SHP77 (cell line): ENCODE measurements at regions not wholly inside any gene's neighbourhood (a gene's known extent, or its start where the extent isn't known, plus 50 kb on each side); places are given as distances from the start of the nearest gene placed in this dataset.

Experiments
- DNase-seq, 2 experiments: peaks; one replicate each; lab custom pipeline; 2025; lab: John Stamatoyannopoulos, UW

DNA sequence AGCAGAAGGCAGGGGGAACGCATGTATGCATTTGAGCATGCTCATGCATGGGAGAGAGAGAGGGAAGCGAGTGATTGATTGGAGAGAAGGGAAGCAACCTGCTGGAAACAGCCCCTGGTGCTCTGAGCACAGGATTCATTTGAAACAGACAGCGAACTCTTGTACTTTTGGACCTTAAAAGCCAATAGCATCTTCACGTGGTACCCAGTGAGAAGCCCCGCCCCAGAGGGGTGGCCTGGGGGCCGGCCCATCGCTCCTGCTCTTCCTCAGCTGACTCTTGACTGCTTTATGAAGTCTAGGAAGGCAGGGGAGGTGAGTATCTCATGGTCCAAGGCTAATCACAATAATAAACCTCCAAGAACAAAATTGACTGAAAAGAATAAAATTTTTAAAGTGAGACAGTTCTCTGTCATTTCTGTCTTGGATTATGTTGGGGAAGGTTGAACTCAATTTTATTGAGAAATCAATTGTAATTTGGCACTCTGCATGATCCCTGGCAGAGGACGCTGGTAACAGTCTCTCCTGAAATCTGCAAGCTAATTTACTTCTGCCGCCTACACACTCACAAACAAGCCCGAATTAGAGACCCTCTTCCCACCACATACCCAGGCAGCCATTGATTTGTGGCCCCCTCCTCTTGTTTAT lies 168.2 kb upstream of the PPARGC1A start:
- no peak for DNase-seq

DNA sequence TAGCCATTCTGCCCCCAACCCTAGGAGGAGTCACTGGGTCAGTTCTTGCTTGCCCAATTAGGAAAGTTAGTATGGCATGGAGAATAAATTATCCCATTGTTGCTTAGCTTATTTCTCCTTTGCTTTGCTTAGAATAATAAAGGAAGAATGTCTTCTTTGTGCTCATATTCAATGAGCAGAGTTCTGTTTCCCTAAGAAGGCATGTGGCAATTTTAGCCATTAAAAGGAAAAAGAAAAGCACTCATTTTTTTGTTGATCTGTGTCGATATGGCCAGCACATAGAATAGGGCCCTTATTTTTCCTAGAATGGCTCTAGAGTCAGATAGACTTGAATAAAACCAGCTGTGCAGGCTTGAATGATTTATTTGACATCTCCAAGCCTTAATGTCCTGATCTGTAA lies 166.4 kb upstream of the PPARGC1A start:
- no peak for DNase-seq

DNA sequence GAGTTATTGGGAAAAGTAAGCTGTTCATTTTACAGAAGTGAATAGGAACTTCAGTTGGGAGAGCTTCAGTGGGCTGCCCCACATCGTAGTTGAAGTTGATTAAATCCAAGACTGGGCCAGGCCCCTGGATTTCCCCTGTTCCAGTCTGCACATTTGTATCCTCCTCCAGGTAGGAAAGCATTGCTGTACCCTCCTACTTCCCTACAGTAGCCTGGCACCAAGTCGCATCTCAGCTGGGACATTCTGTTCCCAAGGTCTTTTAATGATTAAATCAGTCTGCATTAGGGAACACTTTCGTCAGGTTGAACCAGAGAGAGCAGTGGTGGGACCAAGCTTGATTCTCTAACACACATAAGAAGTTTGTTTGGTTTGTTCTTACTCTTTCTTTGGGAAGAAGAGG lies 165.8 kb upstream of the PPARGC1A start:
- DNase-seq, result no peak

DNA sequence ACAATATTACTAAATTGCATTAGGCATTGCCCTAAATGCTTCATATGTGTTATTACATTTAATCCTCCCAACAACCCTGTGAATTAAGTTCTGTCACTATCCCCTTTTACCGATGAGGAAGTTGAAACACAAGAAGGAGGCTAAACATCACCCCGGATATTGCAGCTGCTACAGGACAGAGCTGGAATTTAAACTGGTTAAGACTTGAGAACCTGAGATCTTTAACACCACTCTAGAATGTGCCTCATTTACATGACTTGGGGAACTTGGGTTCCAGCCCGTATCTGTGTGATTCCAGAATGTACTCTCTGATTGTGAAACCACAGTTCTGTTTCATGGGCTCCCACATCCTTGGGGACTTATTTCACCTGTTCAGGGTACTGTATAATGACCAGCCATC lies 165.1 kb upstream of the PPARGC1A start:
- DNase-seq, result no peak

DNA sequence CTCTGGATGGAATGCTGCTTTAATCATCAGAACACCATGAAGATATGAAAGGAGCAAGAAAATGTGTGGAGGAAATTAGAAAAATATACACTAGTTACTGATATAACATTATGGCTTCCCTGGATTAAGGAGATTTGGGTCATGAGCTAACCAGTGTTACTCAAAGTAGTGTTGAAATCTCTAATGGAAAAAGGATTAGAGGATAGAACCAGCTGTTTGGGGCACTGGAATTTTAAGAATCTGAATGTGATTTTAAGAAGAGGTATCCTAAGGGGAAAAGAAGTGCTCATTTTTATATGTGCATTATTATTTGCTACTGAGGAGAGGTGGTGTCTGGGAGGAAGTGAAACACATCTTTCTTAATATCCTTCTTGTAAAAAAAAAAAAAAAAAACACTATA lies 164.1 kb upstream of the PPARGC1A start:
- DNase-seq, result no peak

DNA sequence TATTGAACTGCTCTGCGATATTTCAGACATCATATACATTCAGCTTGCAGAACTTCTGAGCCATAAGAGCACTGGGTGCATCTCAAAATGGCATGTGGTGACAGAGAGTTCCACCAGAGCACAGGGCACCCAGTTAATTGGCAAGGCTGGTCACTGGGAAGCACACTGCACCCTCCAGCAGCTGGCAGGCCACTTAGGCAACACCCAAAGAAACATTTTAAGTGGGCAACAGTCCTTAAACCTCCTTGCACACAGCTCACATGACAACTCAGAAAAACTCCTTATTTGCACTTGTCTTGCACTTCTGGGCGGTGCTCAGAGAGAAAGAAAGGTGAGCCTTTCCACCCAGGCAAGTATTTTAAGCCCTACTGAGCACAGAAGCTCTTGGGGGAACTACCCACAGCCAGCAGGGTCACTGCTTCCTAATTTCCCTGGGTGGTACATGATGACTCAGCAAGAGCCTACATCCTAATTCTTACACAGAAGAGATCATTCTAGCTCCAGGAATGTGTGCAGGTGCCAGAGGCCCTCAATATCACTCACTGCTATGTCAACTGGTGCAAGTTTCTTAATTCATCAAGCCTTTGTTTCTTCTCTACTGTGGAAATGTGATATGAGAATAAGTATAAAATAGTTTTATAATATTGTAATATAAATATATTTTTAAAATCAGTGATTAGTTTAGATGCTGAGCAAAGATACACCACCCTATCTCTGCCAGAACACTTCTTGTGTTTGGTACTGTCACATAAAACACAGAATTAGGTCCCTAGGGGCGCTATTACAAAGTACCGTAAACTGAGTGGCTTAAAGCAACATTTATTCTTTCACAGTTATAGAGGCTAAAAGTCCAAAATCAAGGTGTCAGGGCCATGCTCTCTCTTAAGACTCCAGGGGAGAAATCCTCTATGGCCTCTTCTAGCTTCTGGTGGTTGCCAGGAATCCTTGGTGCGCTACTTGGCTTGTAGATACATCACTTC lies 155.1 kb upstream of the PPARGC1A start:
- no peak for DNase-seq

DNA sequence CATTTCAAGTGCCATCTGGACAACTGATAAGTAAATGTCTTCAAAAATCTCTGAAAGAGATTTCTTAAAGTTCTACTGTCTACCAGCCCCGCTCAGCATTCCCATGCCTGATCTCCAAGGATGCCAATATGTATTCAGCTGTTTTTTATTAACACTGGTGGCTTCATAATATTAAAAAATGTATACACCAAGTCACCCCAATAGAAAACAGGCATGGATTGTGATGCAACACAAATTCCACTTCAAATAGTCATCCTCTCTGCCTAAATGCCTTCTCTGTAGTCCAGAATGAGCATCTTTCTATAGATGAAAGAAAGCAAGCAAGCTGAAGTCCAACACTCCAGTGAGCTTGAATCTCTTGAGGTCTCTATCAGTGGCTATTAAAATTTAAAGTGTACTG lies 152.2 kb upstream of the PPARGC1A start:
- no peak for DNase-seq

DNA sequence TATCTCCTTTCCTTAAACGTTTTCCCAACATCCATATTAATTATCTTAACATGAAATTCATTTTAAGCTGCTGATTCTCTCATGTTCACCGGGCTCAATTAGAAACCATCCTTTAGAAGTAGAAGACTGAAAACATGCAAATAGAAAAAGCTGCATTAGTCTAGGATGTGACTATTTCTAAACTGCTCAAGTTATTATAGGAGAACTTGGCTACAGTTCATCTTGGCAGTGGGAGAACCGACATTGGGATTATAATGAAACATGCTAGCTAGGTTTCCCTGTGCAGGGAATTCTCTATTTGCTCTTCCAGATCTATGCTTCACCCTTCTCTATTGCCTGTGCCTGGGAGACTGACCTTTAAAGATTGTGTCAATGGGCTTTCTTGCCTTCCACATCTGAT lies 151.0 kb upstream of the PPARGC1A start:
- DNase-seq, result no peak

DNA sequence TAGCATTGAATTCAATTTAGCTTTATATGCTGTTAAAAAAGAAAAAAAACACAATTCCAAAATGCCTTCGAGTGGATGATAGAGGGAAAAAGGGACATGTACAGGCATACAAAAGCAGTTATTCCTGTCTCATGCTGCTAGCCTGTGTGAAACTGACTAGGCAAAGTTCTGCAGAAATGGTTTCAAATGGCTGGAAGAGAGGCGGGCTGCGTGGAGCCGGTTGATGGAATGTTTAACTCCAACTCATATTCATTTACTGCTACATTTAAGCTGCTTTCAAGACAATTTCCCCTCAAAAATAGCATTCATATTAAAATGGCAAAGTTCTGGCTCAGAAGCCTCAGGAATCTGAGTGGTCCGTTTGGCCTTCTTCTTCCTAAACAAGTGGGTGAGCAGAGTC lies 143.8 kb upstream of the PPARGC1A start:
- DNase-seq, result no peak

DNA sequence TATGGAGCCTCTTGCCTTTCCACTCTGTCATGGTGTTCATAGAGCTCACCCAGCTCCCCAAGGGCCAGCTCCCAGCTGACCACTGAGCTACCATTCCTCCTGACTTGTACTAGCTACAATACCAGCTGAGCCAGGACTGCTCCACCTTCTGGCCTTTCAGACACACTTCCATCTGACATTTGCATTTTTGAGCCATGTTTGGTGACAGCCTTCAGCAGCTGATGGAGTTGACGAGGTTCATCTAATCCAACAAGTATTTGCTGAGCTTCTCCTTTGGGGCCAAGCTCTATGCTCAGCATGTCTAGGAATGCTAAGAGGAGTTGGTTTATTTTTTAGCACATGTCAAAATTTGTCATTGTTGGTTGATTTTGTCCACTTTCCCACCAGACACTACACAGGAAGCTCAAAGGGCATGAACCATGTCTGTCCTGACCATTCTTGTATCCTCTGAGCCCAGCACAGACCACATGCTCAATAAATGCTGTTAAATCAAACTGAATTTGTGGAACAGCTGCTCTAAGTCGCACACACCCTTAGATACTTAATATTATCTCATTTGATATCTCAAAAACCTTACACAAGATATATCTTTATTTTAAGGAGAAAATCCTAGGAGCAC lies 142.6 kb upstream of the PPARGC1A start:
- no peak for DNase-seq

DNA sequence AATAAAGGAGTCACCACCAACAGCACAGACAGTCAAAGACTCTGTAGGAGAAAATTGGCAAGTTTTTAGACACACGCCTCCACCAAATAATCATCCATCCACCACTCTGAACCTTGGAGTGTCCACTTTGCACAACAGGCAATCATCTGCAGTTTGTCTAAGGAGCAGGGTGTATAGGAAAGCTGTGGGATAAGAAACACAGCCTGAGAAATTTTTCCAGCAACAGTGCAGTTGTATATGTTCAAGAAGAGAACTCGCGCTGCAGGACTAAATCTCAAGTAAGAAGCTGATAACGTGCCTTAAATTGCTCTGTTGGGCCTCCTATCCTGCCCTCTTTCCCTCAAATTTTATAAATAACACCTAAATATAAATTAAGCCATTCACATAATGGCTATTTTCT lies 136.7 kb upstream of the PPARGC1A start:
- no peak for DNase-seq

DNA sequence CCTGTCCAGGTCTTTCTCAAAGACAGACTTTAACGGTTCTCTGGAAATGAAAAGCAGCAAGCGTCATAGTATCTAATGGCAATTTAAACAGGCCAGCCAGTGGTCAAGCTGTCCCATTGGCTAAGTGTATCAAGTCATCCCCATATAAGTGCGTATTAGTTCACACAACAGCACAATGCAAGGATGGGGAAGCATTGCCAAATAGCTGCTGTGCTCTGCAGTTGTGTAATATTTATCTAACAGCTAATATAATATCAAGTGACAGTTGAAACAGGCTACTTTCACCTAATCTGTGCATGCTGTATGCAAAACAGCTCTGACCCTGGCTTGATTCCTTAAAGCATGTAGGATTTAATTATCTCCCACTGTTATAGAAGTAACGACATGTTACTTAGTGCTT lies 134.8 kb upstream of the PPARGC1A start:
- DNase-seq, result no peak

DNA sequence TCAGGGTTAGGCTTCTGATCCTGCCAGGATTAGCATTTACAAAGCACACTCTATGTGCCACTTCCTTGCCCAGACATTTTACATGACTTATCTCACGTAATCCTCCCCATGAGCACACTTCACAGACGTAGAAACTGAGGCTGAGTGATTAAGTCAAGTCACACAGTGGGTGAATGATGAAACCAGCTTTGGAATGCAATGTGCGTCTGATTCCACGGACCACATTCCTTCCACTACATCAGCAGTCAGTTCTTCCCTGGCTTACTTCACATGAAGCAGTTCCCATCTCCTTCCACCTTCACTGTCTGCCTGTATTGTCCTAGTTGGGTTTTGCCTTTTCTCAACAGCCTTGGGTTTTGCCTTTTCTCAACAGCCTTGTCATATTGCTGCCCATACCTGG lies 134.3 kb upstream of the PPARGC1A start:
- no peak for DNase-seq

DNA sequence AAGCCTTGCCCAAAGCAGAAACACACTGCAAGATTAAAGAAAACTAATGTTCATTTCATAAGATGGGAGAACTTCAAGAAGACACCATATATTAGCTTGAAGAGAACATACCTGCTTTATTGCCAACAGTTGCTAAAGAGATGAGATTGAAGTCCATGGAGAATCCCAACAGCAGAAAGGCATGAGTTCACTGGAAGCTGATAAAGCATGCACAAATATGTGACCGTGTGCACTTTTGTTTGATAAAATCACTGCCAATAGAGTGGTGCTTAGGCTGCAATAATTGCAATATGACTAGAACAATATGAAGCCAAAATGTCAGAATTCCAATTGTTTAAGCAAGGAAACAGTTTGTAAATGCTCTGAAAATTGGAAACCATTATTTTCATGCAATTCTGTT lies 125.9 kb upstream of the PPARGC1A start:
- DNase-seq, result no peak

DNA sequence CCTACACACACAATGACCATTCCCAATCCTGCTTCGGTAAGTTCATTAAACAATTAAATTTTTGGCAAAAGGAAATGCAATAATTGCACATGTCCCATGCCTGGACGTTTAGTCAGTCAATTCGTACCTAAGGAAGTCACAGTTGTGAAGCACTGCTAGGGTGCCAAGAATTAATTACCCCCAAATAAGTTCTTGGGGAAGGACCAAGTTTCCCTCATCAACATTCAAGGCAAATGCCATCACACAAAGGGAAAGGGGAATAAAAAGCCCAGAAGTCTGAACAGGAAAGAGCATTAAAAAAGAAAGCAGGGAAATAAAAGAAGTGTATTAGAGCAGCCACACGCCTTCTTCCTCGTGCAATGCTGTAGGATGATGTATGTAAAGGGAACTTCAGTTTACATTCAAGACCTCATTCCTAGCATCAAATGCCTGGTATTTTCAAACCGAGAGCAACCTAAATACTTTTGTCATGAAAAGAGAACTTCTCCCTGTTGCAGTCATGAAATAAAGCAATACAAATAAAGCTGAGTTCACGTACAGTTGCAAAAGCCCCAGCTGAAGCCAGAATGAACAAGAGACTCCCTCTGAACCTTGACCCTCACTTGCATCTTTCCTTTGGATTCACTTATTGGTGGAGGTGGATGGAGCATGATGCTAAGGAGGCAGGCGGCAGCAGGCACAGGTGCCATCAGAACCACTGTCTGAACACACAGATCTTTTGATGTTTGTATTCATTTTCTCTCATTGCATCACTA lies 124.0 kb upstream of the PPARGC1A start:
- DNase-seq, result no peak

DNA sequence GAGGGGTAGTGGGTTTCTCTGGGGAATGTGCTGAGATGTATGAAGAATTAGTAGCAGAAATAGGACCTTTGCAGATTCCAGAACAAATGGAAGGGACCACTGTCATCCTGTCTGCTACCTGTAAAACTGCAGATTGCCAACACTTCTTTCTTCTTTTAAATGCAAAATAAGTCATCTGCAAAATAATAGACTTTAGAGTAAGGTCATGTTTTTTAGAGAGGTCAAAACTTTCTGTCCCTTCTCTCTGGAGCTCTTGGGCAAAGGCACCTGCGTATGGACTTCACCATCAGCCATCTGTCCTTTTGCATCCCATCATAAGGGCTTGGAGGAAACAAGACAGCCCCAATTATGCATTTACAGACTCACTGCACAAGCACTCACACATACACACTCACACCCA lies 121.1 kb upstream of the PPARGC1A start:
- DNase-seq, result no peak

DNA sequence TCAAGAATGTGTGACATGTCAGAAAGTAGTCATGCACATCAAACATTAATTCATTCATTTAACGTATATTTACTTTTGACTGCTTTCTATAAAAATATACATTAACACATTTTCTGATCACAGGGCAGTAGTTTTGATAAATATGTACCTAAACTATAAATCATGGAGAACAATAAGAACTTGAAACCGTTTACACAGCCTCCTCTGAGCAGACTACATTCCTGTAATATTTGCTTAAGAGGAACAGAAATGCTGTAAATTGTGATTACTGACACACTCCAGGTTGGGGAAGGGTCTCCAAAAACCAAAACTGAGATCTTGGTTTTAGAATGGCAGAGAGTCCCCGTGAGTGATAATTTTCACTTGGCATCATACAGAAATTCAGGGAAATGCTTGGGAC lies 120.7 kb upstream of the PPARGC1A start:
- DNase-seq, result no peak

DNA sequence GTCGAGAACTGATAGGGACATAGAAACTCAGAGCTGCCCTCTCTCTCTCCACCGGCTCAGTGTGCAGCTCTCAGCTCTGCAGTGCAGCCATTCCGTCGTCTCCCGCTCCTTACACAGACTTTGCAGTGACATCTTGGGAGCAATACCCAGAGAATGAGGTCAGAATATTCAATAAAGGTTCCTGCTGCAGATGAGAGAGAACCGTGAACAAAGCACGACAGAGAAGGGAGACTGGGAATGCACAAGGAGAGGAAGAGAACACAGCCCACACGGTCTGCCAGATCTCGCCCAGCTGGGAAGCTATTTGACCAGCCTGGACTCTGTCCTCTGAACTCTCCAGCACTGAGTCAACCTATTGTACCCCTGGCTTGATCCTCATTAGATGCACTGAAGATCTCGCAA lies 118.0 kb upstream of the PPARGC1A start:
- no peak for DNase-seq

DNA sequence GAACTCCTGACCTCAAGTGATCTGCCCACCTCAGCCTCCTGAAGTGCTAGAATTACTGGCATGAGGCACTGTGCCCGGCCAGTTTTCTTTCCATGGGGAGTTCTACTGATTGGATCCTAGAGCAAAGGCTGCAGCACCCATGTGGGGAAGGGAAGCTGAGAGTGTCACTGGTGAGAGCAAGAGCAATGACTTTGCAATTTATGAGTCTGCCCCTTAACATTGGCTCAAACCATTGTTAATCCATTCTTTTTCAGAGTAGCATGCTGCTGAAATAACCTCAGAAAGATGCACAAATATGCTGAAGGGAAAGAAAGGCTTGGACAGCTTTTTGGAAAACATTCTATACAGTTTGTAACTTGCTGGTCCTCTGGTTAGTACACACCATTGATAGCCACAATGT lies 116.4 kb upstream of the PPARGC1A start:
- no peak for DNase-seq

DNA sequence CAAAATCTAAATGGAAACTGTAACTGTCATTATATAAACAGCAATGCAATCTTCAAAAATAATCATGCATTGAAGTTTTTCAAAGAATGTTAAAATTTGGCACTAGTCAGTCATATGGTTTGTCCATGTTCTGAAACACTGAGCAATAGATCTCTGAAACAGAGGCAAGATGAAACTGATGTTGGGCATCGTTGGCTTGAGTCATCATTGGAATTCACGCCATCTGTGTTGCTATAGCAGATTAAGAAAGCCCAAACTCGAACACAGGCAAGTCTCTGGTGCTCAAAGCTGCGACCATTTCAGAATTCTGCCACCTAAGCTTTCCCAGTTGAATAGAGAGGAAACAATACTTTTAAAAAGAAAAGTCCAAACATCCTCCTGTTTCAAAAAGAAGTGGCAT lies 114.1 kb upstream of the PPARGC1A start:
- DNase-seq, result no peak

DNA sequence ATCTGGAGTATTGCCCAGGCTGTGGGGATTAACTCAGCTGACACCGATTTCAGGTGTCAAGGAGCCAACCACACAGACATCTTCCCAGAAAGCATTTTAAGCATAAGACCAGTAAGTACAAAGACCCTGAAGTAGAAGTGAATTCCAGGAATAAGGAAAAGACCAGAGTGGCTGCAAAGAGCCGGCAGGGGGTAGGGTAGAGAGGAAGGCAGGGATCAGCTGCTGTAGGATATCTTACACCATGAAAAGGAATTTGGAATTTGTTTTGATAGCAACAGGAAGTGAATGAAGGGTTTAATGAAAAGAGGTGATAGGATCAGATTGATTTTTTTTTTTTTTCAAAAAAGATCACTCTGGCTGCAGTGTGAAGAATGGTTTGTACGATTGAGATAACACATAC lies 113.6 kb upstream of the PPARGC1A start:
- DNase-seq, result no peak

DNA sequence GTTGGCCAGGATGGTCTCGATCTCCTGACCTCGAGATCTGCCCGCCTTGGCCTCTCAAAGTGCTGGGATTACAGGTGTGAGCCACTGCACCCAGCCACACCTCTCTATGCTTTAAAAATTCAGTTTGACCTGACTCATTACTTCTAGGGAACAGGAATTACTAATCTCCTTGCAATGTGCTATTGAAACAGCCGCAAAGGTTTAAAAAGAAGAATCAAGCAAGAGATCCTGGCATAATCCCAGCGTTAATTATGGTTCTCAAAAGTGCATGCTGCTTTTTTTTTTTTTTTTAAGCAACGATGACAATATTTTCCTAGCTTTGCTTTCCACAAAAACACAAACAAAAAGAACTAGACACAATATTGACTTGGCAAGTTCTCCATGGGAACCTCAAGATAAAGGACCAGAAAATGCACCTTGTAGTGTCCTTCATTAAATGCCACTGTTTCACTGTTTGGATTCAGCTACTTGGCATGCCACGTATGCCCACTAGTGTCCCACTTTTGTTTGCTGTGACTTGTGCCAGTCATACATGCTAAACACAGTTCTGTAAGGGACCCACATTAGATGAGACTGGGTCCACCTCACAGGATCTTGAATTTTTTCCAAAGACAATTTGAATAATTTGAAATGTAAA lies 112.6 kb upstream of the PPARGC1A start:
- no peak for DNase-seq
